GM10248 (cell line): ENCODE measurements at regions not wholly inside any gene's neighbourhood (a gene's known extent, or its start where the extent isn't known, plus 50 kb on each side); places are given as distances from the start of the nearest gene placed in this dataset.
"Not testable (repeated sequence)": the region's sequence is repeated elsewhere in the genome, so short reads cannot be mapped to it uniquely, and the experiment has no call there.

Source experiments
- CTCF ChIA-PET: fragments of 300-600 bp; sonication (Branson Sonifier 250); formaldehyde crosslinking; extraction: SDS; loops from one replicate; lab custom pipeline; 2021; ENCODE audit warnings: antibody characterized with exemption; lab: Yijun Ruan, JAX
- POLR2A ChIA-PET: fragments of 350-650 bp; sonication (Branson Sonifier 250); formaldehyde crosslinking; extraction: SDS; loops from one replicate; lab custom pipeline; 2020; ENCODE audit warnings: antibody characterized with exemption; lab: Yijun Ruan, JAX
- DNase-seq: peaks from one replicate; pipeline ENCODE4 v3.0.0; 2012; ENCODE audit errors: extremely low spot score
- TF ChIP-seq, protein P1 (sequence below): IDR thresholded peaks from 2 replicates; pipeline ENCODE4 v1.5.1; 2012; ENCODE audit warnings: mild to moderate bottlenecking, low read depth; ENCODE audit errors: extremely low read depth, missing control alignments, control extremely low read depth

DNA sequence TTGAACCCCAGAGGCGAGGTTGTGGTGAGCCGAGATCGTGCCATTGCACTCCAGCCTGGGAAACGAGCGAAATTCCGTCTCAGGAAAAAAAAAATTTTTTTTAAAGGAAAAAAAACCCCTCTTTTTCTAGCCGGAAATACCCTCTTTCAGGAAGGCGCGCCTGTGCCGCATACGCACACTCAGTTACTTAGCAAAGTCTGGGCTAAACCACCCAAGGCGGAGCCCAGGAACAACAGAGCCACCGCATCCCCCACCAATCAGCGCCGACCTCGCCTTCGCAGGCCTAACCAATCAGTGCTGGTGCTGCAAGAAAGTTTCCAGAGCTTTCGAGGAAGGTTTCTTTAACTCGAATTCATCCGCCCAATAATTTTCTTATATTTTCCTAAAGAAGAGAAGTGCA is 510.4 kb downstream of the KCNJ18 start:
- ChIA-PET CTCF (no interaction called here), POLR2A (no interaction called here)
- TF ChIP-seq, protein P1, sequence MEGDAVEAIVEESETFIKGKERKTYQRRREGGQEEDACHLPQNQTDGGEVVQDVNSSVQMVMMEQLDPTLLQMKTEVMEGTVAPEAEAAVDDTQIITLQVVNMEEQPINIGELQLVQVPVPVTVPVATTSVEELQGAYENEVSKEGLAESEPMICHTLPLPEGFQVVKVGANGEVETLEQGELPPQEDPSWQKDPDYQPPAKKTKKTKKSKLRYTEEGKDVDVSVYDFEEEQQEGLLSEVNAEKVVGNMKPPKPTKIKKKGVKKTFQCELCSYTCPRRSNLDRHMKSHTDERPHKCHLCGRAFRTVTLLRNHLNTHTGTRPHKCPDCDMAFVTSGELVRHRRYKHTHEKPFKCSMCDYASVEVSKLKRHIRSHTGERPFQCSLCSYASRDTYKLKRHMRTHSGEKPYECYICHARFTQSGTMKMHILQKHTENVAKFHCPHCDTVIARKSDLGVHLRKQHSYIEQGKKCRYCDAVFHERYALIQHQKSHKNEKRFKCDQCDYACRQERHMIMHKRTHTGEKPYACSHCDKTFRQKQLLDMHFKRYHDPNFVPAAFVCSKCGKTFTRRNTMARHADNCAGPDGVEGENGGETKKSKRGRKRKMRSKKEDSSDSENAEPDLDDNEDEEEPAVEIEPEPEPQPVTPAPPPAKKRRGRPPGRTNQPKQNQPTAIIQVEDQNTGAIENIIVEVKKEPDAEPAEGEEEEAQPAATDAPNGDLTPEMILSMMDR: no peak
- no peak for DNase-seq

DNA sequence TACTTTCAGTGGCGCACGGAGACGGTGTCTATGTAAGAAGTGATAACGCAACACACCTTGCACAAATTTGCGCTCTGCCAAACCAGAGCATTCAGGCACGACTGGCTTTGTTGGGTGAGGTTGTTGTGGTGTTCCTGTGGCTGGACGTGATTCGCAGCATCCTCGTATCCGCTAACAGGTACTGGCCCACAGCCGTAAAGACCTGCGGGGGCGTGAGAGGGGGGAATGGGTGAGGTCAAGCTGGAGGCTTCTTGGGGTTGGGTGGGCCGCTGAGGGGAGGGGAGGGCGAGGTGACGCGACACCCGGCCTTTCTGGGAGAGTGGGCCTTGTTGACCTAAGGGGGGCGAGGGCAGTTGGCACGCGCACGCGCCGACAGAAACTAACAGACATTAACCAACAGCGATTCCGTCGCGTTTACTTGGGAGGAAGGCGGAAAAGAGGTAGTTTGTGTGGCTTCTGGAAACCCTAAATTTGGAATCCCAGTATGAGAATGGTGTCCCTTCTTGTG is 510.9 kb downstream of the KCNJ18 start:
- ChIA-PET POLR2A (no interaction called here), CTCF (no interaction called here)
- TF ChIP-seq, protein P1: no peak
- DNase-seq: no peak

DNA sequence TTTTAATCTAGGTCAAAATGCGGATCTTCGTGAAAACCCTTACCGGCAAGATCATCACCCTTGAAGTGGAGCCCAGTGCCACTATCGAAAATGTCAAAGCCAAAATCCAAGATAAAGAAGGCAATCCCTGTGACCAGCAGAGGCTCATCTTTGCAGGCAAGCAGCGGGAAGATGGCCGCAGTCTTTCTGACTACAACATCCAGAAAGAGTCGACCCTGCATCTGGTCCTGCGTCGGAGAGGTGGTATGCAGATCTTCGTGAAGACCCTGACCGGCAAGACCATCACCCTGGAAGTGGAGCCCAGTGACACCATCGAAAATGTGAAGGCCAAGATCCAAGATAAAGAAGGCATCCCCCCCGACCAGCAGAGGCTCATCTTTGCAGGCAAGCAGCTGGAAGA is 511.8 kb downstream of the KCNJ18 start:
- CTCF ChIA-PET, DNase-seq, POLR2A ChIA-PET: not testable (repeated sequence)

DNA sequence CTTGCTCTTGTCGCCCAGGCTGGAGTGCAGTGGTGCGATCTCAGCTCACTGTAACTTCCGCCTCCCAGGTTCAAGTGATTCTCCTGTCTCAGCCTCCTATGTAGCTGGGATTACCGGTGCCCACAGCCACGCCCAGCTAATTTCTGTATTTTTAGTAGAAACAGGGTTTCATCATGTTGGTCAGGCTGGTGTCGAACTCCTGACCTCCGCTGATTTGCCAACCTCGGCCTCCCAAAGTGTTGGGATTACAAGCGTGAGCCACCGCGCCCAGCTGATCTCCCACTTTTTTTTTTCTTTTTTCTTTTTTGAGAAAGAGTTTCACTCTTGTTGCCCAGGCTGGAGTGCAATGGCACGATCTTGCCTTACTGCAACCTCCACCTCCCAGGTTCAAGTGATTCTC is 517.9 kb downstream of the KCNJ18 start:
- POLR2A ChIA-PET: interaction anchor here (0.7 kb wide), 1 partner anchor 488 kb away, joined by 3 read pairs; no protein-coding TSS in a partner anchor
- CTCF ChIA-PET, DNase-seq: not testable (repeated sequence)

DNA sequence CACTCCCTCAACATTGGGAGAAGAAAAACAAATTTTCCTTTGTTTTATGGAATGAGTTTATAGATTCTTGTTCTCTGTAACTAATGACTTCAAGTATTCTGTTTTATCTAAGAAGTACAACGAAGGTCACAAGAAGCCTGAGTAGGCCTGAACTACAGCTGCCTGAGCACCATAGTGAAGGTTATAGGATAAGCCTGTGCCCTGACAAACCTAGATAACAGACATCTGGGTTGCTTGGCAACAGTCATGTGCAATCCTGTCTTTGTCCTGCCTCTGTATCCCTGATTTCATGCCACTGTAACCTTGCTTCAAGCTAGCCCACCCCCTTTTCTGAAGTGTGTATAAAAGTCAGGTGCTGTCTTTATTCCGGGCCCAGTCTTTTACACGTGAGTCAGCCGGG is 520.8 kb downstream of the KCNJ18 start:
- CTCF ChIA-PET, POLR2A ChIA-PET, DNase-seq: not testable (repeated sequence)

DNA sequence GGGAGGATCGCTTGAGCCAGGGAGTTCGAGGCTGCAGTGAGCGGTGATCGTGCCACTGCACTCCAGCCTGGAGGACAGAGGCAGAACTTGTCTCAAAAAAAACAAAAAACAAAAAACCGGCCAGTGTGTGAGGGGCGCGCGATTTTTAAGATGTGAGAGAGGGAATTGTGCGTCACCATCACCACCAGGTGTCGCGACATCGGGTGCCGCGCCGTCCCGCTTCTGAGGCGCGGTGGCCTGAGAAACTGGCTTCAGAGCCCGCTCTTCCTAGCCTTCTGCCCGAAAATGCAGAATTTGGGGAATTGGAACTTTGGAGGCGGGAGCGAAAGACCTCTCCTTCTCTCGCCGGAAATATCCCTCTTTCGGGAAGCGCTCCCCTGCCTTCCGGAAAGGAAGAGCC is 524.8 kb downstream of the KCNJ18 start:
- POLR2A ChIA-PET: no interaction called here

DNA sequence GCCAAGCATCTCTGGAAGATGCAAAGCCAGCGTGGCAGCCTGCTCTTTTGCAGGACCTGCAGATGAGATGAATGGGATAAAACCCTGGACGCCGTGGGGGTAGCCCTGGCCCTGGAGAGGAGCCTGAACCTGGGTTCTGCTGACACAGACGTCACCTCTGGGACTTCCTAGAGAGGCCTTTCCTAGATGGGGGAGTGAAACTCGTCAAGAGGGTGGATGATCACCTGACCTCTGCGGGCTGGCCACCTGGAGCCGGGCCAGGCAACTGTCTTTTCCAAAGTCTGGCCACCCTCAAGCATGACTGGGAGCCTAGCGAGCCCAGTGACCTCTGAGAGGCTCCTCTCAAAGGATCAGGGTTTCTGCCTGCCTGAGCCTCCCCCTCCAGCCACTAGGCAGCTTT is 529.0 kb downstream of the KCNJ18 start:
- POLR2A ChIA-PET: no interaction called here
- CTCF ChIA-PET: no interaction called here
- TF ChIP-seq, protein P1: no peak
- DNase-seq: no peak

More for the DNA sequence above, 524.8 kb downstream of the KCNJ18 start:
- TF ChIP-seq, protein P1: no peak
- no peak for DNase-seq
- CTCF ChIA-PET: no interaction called here

DNA sequence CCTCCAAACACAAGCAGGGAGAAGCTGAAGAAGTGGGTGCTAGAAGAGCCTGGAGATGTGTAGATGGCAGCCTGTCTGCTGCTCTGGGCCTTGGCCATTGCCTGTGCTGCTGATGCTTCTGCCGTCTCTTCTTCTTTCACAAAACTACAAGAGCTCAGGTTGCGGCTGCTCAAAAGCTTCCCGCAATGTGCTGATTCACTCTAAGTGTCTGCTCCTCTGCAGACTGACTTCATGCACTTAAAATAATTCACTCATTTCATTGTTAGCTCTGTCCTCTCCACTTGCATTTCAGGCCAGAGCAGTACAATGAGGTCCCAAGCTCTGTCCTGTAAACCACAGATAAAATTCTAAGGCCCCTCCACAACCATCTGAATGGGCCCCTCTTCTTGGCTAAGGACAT is 534.2 kb downstream of the KCNJ18 start:
- DNase-seq, CTCF ChIA-PET, POLR2A ChIA-PET: not testable (repeated sequence)

DNA sequence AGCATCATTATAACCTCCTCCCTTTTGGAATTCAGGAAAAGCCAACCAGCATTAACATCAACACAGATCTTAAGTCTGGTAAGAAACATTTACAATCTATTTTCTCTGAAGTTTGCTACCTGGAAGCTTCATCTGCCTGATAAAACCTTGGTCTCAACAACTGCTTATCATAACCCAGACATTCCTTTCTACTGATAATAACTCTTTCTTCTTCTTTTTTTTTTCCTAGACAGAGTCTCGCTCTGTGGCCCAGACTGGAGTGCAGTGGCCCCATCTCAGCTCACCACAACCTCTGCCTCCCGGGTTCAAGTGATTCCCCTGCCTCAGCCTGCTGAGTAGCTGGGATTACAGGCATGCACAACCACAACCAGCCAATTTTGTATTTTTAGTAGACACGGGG is 534.6 kb downstream of the KCNJ18 start:
- CTCF ChIA-PET, POLR2A ChIA-PET, DNase-seq: not testable (repeated sequence)

DNA sequence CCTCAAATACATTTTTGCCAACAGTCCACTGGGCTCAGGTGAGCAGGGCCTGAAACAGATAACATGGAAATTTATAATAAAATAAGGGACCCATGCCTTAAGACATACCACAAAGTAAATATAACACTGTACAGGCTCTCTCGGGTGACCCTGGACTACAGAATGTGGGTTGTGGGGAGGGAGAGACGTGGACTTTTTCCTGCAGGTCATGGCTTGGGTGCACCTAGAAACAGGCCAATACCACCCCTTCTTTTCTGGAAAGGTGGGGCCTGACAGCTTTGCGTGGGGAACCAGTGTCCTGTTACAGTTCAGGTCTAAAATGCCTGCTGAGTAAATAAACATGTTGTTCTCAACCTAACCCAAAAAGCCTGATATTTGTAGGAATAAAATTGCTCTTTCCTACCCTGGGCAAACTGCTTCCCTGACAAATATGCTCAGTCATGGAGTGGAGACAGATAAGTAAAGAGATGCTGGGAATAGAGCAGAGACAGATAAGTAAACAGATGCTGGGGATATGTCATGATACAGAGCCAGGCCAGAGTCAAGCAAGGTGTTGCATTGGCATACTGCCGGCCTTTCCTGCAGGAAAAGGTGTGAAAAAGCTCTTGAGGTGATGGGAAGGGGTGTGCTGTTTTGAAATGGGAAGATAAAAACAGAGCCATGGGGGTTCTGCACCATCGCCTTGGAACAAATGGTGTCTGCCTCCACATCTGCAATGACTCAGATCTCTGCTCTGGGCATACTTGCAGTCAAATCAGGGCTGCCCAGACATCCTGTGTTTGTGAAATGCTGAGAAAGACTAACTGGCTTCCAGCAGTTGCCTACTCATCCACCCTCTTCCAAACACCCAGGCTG is 535.6 kb downstream of the KCNJ18 start:
- CTCF ChIA-PET, POLR2A ChIA-PET: not testable (repeated sequence)

DNA sequence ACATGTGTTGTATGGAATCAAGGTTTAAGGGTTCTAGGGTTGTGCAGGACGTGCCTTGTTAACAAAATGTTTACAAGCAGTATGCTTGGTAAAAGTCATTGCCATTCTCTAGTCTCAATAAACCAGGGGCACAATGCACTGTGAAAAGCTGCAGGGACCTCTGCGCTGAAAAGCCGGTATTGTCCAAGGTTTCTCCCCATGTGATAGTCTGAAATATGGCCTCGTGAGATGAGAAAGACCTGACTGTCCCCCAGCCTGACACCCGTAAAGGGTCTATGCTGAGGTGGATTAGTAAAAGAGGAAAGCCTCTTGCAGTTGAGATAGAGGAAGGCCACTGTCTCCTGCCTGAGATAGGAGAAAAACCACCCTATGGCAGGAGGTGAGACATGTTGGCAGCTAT is 537.5 kb downstream of the KCNJ18 start:
- DNase-seq, POLR2A ChIA-PET, CTCF ChIA-PET: not testable (repeated sequence)

More for the DNA sequence above, 535.6 kb downstream of the KCNJ18 start:
- DNase-seq: not testable (repeated sequence)
